ENCODE measurements at regions not wholly inside any gene's neighbourhood (a gene's known extent, or its start where the extent isn't known, plus 50 kb on each side); places are given as distances from the start of the nearest gene placed in this dataset.

DNA sequence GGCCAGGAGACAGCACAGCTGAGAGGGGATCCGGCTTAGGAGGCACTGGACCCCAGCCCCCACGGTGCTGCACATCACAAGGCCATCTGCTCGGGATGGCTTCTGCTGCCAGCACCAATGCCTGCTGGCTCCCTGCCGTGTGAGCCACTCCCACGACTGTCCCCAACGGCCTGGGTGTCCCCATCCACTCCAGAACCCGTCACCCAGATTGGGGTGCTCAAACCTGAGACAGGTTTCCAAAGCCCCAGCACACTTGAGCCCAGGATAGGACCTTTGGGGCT lies 102.4 kb downstream of the RFLNA start:
- TF ChIP-seq TAF1 (IDR thresholded peaks at IDR 0.05; ENCODE audit: low read depth, low read length) = no peak
- no peak for TF ChIP-seq POLR2A (IDR thresholded peaks at IDR 0.05; ENCODE audit: low read depth, low read length)
- TF ChIP-seq POLR2AphosphoS5 (IDR thresholded peaks at IDR 0.05; ENCODE audit: low read depth, low read length) = no peak

Measured in GM12891 (cell line).